ENCODE measurements at regions not wholly inside any gene's neighbourhood (a gene's known extent, or its start where the extent isn't known, plus 50 kb on each side); places are given as distances from the start of the nearest gene placed in this dataset.
"Not testable (repeated sequence)": the region's sequence is repeated elsewhere in the genome, so short reads cannot be mapped to it uniquely, and the experiment has no call there.

DNA sequence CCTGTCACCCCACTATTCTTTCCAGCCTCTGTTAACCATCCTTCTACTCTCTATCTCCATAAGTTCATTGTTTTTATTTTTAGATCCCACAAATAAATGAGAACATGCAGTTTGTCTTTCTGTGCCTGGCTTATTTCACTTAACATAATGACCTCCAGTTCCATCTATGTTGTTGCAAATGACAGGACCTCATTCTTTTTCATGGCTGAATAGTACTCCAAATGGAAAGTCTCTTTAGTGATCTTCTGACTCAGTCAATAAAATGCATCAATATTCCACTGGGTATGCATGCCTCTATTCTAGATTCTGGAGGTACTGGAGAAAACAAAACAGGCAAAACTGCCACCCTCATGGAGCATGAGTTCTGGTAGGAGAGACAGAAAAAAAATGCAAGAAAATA is 459.0 kb downstream of the XYLT1 start:
- DNase-seq (ENCODE audit: low spot score) = no peak

DNA sequence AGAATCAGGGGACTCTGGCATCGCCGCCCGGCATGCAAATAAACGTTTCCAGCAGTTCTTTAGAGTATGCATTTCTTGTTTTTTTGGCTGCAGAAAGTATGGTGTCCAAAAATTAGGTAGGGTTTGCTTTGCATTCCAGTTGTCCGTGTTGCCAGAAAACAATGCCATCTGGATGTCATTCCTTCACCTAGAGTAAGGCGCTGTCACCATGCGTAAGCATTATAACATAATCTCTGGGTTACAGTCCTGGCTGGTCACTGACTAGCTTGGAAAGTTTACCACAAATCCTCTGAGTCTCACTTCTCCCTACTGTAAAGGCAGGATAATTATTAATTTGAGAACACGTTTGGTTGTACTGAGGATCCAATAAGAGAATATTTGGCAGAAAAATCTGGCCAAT is 457.7 kb downstream of the XYLT1 start:
- no peak for DNase-seq (ENCODE audit: low spot score)

DNA sequence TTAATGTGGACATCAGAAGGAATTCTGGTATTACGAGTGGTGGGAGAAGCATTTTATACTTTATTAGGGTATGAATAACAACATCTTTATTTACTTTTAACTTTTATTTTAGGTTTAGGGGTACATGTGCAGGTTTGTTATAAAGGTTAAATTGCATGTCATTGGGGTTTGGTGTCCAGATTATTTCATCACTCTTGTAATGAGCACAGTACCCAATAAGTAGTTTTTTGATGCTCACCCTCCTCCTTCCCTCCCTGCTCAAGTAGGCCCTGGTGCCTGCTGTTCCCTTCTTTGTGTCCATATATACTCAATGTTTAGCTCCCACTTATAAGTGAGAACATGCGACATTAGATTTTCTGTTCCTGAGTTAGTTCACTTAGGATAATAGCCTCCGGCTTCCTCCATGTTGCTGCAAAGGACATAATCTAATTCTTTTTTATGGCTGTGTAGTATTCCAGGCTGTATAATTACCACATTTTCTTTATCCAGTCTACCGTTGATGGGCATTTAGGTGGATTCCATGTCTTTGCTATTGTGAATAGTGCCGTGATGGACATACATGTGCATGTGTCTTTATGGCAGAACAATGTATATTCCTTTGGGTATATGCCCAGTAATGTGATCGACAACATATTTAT is 456.2 kb downstream of the XYLT1 start:
- DNase-seq (ENCODE audit: low spot score) = no peak

DNA sequence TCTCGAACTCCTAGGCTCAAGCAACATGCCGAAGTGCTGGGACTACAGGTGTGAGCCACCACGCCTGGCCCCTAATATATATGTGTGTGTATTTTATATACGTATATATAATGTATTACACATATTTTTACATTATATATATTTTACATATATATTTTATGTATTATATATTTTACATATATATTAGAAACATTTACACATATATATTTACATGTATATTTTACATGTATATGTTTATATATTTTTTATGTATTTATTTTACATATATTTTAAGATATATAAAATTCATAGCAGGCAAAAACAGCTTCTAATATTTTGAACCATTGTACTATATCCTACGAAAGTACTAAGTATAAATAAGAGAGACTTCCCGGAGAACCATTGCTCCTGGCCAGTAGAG is 455.1 kb downstream of the XYLT1 start:
- DNase-seq (ENCODE audit: low spot score) = no peak

DNA sequence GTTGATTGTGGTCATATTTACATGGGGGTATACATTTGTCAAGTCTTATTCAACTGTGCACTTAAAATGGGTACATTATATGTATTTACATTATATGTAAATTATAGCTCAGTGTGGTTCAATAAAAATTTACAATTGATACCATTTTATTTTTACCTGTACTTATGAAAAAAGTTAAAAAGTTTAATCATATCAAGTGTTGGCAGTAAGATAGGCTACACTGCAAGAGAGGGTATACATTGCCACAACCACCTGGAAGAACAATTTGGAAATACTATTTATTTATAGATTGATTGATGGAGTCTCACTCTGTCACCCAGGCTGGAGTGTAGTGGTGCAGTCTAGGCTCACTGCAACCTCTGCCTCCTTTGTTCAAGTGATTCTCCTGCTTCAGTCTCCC is 453.3 kb downstream of the XYLT1 start:
- DNase-seq (ENCODE audit: low spot score) = no peak

DNA sequence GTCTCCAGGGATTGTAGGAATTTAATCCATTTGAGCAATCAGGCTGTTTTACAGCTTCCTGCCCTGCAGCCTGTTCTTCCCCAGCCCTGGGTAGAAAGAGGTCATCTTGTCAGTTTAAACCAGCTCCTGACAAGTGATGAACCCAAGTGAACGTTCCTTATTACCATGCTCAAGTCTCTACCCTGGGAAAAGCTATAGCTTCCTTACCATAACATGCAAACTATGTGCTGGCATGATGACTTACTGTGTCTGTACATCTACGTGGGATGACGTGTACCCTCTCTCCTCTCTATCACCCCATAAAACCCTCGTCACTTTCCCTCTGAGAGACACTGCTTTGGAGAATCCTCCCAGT is 452.2 kb downstream of the XYLT1 start:
- DNase-seq (ENCODE audit: low spot score) = no peak

DNA sequence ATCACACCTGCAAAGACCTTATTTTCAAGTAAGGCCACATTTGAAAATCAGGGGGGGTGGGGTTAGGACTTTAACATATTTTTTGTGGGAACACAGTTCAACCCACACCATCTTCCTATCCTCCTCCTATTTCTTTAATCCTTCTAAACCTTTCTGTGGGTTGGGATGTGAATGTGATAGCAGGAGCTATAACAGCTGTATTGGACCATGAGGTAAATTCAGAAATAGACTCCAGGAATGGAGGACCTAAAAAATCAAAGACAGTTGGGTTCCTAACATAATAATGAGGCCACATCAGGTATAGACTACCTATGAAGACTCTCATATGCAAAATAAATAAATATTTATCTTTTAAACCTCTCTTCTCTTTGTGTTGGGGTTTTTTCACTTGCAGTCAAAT is 451.4 kb downstream of the XYLT1 start:
- DNase-seq (ENCODE audit: low spot score) = no peak

DNA sequence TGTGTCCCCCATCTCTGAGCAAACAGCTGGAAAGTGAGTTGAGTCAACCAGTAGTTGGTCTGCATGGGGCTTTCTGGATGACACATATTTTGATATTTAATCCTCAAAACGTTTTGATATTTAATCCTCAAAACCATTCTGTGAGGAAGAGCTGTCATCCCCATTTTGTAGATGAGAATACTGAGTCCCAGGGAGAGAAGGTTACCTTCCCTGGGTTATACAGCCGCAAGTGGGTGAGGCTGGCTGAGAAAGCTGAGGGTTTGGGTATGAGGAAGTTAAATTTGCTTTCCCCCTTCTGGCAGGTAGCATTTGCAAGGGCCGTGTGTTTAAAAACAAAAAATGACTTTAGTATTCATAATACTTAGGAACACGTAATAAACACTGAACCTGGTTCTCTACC is 447.2 kb downstream of the XYLT1 start:
- no peak for DNase-seq (ENCODE audit: low spot score)

DNA sequence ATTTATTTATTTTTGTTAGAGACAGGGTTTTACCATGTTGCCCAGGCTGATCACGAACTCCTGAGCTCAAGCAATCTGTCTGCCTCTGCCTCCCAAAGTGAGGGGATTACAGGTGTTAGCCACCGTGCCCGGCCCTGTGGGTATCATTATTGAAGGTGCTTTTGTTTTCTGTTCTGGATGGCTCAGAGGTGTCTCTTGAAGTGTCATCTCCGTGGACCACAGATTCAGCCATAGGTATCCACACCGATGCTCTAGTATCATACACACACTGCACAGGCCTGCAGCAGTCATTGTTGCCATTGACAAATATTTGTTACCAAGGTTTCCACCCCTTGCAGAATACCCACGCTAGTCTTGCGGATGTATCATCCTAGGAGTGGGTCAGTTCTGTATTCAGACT is 446.2 kb downstream of the XYLT1 start:
- DNase-seq (ENCODE audit: low spot score) = no peak

DNA sequence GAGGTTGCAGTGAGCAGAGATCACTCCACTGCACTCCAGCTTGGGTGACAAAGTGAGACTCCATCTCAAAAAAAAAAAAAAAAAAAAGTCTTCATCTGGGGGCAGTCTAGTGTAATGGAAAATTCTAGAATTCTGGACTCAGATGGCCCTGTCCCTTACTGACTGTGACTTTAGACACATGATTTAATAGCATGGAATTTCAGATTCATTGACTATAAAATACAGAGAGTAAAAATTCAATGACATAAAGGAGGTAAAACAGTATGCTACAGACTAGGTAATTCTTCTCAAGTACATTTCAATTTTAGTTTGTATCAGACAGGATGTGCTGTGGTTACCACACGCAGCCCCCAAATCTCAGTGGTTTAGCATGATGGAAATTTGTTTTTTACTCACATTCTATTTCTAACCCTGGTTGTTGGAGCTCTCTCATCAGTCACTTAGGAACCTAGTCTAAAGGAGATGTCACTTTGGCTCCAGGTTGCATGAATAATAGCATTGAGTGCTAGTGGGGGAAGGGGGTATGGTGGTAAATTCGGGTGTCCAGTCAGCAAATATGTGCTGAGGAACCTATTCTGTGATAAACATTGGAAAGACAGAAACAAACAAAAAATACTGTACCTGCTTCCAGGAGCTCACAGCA is 444.0 kb downstream of the XYLT1 start:
- DNase-seq (ENCODE audit: low spot score) = no peak

DNA sequence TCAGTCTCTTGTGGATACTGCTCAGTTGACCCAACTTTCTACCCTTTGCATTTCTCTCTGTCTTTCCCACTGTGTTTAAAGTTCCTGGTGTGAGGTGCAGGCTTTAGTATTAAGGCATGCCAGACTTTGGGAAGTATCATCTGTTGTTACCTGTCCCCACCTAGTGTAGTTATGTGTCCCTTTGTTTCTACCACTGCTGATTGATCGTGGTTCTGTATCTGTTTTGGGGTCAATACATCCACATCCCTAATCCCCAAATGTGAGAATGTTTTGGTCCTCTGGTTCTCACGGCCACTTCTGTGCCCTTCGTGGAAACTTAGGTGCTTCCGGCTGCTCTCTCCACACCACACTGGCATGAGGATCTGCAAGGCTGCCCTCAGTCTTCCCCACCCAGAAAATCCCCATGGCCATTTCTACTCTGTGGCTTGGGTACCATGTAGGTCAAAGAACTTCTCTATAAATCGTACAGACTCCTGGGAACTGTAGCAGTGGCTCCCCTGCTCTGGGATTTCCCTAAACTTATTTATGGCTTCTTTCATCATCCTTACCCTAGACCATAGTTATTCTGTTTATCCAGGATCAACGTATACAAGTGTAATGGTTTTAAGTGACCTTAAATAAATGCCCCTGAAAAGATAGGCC is 443.2 kb downstream of the XYLT1 start:
- DNase-seq (ENCODE audit: low spot score) = no peak

DNA sequence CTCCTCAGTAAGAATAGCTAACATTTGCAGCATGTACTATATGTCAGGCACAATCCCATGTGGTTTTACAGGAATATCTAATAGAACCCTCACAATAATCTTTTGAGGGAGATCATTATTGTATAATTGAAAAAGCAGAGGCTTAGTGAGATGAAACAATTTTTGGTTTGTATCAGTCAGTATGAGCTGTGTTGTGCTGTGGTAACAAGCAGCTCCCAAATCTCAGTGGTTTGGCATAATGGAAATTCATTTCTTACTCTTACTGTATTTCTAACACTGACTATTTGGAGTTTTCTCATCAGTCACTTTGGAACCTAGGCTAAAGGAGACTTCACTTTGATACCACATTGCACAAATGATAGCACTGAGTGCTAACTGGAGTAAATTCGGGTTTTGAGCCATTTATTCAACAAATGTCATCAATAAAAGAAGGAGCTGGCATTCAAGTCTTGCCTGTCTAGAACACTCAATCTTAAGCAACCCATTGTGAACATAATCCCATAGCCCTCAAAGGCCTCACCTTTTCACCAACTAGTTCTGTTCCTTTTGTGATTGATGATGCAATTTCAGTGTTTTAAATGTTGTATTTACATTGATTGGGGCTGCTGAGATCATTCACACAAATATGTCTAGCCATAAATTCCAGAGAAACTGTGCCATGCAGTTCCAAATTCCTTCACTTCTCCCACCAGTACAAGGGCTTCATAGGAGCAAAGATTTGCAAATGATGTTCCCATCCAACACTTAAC is 441.0 kb downstream of the XYLT1 start:
- DNase-seq (ENCODE audit: low spot score) = no peak

DNA sequence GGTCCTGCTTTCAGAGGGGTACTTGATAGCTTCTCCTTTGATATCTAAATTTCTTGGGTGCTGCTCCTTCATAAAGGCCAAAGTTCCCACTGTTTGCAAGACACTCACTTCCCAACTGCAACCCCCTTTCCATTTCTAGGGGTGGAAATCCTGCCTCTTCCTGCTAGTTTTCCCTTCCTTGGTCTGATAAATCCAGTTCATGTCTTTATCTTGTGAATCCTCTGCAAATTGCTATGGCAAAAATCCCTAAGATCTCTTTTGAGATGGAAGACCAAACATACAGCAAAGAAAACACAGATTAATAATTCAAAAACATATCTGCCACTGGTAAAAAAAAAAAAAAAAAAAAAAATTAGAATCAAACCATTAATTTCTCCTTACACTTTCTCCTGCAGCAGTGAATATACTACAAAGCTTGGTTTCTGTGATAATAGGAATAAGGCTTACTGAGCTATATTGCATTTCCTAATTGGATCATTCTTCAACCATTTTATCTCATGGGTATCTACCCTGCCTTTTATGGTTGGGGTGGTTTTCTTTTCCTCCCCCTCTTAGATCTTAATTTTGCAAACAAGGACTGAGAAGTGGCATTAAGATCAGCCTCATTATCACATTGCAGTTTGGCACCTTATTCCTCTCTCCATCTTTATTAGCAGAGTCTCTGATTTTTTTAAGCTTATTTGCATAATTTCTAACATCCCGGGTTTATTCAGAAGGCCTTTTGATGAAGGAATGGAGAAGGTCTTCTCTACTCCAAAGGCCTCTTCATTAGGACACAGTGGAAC is 439.1 kb downstream of the XYLT1 start:
- no peak for DNase-seq (ENCODE audit: low spot score)

DNA sequence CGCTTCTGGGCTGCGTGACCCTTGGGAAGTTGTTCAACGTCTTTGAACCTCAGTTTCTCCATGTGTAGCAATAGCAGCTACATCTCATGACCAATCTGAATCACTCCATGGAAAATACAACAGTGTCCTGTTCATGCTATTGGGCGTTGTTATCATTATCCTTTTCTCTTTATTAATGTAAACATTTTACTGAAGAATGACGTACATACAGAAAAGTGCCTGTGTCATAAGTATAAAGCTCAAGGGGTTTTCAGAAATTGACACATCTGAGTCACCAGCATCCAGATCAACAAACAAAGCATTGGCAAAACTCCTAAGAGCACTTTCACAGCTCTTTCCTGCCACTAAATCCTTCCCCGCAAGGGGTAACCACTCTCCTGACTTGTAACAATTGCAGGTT is 438.4 kb downstream of the XYLT1 start:
- DNase-seq (ENCODE audit: low spot score) = no peak

DNA sequence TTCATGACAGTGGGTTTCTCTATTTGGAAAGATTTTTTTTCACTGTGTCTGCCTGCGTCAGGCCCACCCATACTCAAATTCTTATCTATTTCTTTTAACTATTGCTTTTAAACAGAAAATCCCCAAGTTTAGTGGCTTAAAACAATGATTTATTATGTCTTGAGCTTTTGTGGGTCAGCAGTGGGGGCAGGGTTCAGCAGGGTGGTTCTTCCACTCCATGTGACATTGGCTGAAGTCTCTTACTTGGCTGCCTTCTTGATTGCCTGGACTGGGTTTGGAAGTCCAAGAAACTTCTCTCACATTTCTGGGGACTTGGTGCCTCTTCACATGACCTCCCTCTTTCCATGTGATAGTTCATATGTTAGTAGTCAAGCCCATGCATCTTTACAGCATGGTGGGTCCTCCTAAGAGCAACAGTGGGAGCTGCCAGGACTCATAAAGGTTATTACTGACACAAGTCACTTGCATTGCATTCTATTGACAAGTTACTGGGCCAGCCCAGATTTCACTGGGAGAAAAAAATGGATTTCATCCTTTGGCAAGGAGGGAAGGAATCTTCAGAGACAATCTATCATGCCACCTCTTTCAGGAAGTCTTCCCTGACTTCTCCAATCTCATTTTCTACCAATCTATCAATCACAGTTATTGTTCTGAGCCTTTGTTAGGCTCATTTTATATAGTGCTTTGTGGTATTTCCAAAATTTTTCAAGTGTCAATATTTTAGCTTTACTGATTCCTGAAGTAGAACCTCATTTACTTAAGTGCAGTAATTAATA is 436.1 kb downstream of the XYLT1 start:
- no peak for DNase-seq (ENCODE audit: low spot score)

DNA sequence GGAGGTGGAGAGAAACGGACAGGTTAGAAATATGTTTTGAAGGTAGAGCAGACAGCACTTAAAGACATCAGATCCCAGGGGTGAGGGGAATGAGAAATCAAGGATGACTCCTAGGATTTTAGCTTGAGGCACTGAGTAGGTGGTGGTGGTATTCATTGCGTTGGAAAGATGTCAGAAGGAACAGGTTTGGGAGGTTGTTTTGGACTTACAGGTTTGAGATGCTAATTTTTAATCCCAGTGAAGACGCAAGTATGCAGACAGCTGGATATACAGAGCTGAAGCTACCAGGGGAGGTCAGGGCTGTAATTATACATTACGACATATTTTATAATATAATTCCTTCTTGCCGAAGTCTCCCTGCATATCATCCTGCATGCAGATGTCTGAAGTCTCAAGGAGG is 433.3 kb downstream of the XYLT1 start:
- DNase-seq (ENCODE audit: low spot score) = no peak

DNA sequence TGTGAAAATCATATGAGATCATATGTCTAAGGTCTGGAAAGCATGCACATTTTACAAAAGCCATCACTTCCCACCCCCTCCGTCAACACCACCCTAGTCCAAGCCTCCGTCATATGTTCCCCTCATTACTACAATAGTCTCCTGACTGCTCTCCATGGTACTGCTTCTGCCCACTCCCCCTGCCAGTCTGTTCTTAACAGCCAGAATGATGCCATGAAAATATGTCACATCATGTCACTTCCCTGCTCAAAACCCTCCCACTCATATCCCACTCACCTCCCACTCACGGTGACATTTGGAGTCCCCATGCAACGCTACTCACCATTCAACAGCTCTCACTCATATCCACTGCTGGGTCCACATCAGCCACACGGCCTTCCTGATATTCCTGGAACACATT is 432.3 kb downstream of the XYLT1 start:
- DNase-seq (ENCODE audit: low spot score) = no peak

DNA sequence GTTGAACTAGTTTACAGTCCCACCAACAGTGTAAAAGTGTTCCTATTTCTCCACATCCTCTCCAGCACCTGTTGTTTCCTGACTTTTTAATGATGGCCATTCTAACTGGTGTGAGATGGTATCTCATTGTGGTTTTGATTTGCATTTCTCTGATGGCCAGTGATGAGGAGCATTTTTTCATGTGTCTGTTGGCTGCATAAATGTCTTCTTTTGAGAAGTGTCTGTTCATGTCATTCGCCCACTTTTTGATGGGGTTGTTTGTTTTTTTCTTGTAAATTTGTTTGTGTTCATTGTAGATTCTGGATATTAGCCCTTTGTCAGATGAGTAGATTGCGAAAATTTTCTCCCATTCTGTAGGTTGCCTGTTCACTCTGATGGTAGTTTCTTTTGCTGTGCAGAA is 421.7 kb downstream of the XYLT1 start:
- not testable (repeated sequence) for DNase-seq (ENCODE audit: low spot score)

DNA sequence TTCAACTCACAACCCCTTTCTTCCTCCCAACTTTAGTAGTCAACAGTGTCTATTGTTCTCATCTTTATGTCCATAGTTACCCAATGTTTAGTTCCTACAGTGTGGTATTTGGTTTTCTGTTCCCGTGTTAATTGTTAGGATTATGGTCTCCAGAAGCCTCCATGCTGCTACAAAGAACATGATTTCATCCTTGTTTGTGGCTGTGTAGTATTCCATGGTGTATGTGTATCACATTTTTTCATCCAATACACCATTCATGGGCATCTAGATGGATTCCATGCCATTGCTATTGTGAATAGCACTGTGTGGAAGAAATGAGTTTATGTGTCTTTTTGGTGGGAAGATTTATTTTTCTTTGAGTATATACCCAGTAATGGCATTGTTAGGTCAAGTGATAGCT is 420.3 kb downstream of the XYLT1 start:
- no peak for DNase-seq (ENCODE audit: low spot score)
